AG10803 (cell line): ENCODE measurements at regions not wholly inside any gene's neighbourhood (a gene's known extent, or its start where the extent isn't known, plus 50 kb on each side); places are given as distances from the start of the nearest gene placed in this dataset.

Source experiments
- DNase-seq: peaks from one replicate; pipeline ENCODE4 v3.0.0; 2010; ENCODE audit warnings: low read depth
- H3K4me3 ChIP-seq: 2 replicates; pipeline ENCODE4 v1.5.1; 2011; ENCODE audit warnings: mild to moderate bottlenecking, low read length, control low read depth
- TF ChIP-seq, protein P1 (sequence below): conservative IDR thresholded peaks from 2 replicates; pipeline ENCODE4 v1.5.1; 2011; ENCODE audit warnings: mild to moderate bottlenecking, low read length, control low read depth, inconsistent platforms

DNA sequence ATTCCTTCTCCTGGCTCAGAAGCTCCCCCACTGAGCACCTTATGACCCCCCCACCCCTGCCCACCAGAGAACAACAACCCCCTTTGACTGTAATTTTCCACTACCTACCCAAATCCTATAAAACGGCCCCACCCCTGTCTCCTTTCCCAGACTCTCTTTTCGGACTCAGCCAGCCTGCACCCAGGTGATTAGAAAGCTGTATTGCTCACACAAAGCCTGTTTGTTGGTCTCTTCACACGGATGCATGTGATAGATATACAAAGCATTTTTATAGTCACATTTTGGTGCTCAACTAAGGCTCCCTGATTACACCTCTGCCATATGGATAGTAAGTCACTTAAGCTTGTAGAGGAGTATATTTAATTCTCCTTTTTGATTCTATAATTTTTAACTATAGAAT lies 985.8 kb downstream of the REEP3 start:
- TF ChIP-seq, protein P1, sequence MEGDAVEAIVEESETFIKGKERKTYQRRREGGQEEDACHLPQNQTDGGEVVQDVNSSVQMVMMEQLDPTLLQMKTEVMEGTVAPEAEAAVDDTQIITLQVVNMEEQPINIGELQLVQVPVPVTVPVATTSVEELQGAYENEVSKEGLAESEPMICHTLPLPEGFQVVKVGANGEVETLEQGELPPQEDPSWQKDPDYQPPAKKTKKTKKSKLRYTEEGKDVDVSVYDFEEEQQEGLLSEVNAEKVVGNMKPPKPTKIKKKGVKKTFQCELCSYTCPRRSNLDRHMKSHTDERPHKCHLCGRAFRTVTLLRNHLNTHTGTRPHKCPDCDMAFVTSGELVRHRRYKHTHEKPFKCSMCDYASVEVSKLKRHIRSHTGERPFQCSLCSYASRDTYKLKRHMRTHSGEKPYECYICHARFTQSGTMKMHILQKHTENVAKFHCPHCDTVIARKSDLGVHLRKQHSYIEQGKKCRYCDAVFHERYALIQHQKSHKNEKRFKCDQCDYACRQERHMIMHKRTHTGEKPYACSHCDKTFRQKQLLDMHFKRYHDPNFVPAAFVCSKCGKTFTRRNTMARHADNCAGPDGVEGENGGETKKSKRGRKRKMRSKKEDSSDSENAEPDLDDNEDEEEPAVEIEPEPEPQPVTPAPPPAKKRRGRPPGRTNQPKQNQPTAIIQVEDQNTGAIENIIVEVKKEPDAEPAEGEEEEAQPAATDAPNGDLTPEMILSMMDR, result no peak
- no peak for DNase-seq
- no peak overlapping the region for H3K4me3 ChIP-seq

DNA sequence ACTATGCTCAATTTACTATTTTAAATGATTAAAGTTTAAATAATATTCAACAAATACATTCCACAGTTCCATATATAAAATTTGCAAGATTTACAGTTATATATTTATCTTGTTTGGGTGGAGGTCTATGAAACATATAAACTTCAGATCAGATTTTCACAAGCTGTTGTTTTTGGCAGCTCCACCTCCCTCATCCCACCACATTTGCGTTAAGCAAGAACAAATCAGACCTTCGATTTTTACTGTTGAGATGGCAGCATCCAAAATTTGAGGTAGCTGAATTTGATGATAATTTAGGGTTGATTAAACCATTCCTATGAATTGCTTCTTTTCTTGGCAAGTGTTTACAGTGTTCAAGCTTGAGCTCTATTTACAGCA lies 986.4 kb downstream of the REEP3 start:
- no peak overlapping the region for H3K4me3 ChIP-seq
- TF ChIP-seq, protein P1, result no peak
- no peak for DNase-seq

DNA sequence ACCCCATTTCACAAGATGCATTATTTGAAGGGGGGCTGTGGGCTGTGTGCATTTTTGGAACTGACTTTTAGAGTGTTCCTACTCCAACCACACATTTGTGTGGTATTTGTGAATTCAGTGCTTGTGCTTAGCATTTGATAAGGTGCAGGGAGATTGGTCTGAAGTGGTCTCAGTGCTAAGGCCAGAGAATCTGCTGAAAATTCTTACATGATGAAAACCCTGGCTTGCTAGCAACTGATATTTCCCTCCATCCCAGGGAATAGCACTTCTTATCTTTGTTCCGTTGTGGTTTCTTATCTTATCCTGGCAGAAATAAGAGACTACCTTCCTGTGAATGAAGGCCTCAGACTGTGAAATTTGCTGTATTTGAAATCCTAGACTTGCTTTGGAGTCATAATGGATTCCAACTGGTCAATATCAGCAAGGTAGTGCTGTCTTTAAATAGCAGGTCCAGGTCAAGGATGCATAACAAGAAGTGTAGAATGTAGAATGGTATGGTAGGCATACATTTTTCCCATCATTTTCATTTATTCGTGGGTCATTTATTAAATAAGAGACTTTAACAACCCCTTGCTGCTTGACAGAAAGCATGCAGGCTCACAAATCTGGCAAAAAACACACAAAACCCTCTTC lies 986.9 kb downstream of the REEP3 start:
- DNase-seq, result no peak
- TF ChIP-seq, protein P1, result no peak
- H3K4me3 ChIP-seq, result no peak overlapping the region

DNA sequence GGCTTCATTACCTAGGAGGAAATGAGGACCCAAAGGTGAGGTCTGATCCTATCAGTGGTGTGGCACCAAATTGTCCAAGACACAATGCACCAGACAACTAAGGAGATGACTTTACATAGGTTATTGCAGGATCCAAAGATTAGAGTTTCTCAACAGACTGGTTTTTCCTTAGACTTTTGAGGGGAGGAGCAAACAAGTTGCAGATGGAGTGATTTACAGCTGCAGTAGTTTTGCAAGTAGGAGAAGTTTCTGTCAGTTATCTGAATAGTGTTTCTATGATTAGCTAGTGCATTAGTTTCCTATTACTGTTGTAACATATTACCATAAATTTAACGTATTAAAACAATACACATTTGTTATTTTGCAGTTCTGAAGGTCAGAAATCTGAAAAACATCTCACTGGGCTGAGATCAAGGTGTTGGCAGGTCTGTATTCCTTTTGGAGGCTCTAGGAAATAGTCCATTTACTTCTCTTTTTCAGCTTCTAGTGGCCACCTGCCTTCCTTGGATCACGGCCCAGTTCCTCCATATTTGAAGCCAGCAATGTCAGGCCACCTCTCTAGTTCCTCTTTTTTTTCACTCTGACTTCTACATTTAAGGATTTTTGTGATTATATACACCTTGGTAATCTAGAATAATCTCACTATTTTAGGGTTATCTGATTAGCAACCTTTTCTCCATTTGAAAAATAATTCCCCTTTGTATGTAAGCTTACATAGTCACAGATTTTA lies 994.9 kb downstream of the REEP3 start:
- TF ChIP-seq, protein P1, result no peak
- no peak overlapping the region for H3K4me3 ChIP-seq
- DNase-seq, result no peak

DNA sequence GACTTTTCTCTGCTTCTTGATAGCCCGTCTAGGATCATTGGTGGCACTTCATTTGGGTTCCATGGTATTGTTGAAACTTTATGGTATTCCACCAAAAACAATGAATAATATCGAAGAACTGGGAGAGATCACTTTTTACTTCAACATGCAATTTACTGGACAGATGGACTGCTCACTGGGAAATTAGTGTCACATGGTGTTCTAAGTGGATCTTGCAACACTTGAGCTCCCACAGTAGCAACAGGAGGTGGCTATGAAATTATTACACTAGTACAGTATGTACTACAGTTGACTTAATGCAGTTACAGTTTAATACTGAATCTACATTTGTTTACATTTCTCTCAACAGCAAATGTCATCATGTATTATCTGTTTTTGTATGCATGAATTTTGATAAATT lies 997.3 kb downstream of the REEP3 start:
- no peak overlapping the region for H3K4me3 ChIP-seq
- TF ChIP-seq, protein P1, result no peak
- DNase-seq, result no peak

DNA sequence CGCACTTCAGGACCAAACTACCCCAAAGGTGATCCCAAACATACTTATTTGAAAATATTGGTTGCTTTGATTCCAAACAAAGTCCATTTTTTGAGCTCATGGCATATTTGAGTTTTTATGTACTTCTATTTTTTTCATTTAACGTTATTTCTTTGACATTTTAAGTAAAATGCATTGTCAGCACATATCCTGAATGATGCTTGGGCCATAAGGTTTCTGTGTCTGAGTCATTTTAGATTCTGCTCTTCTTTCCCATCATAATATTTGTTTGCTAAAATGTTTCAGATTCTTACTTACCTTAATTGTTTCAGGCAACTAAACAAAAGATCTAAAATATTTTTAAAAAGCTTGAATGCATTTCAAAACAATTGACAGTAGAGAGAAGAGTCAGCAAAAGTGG lies 998.2 kb downstream of the REEP3 start:
- no peak overlapping the region for H3K4me3 ChIP-seq
- TF ChIP-seq, protein P1, result no peak
- no peak for DNase-seq

DNA sequence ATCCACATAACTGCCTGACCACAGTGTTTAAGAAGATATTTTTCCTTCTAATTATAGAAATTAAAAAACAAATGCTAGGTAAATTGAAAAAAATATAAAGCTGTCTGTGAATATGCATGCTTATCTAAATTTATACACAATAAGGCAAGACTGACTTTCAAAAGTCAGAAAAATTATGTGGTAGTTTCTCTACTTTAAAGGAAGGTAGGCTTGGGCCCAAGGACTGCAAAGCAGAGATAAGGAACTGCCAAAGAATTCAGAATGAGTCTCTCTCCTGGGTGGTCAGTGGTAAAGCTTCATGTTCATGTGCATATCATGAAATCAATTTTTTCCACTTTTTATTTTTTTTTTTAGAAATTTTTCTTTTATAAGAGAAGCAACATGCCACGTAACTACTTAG lies 998.6 kb downstream of the REEP3 start:
- no peak overlapping the region for H3K4me3 ChIP-seq
- TF ChIP-seq, protein P1, result no peak
- DNase-seq, result no peak
